ENCODE measurements at regions not wholly inside any gene's neighbourhood (a gene's known extent, or its start where the extent isn't known, plus 50 kb on each side); places are given as distances from the start of the nearest gene placed in this dataset.

DNA sequence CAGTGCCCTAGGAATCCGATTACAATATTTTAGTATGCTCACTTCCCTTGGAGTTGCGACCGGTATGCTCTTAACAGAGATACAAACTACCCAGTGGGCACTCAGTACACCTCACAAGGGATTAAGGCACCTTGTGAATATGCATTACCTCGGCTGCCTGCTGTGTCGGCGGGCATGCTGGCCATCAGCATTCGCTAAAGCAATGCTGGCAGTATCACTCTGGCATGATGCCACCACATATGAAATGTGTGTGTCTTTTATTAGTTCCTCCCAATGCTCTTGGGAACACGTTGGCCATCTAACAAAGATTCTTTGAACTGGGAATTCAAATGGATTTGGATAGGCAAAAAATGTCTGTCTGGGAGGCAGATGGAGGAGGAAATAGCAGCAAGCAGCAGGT is 67.4 kb upstream of the FOXB1 start:
- Histone ChIP-seq H4K20me1 (ENCODE audit: control insufficient read depth, extremely low read depth, insufficient read depth, low read length) (no peaks in the 10 kb centered on the region), H3K27ac (ENCODE audit: insufficient read depth, low read length) (no peak overlapping the region), H3K4me2 (ENCODE audit: extremely low read depth, insufficient read depth, low read length) (no peak overlapping the region), H3K4me1 (ENCODE audit: control insufficient read depth, extremely low read depth, insufficient read depth, low read length) (no peaks in the 10 kb centered on the region), H3K9me3 (ENCODE audit: control insufficient read depth, insufficient read depth, low read depth, low read length) (no peaks in the 10 kb centered on the region), H3K79me2 (ENCODE audit: control insufficient read depth, insufficient read depth, low read length) (no peaks in the 10 kb centered on the region), H3K36me3 (ENCODE audit: control insufficient read depth, insufficient read depth, low read length) (no peaks in the 10 kb centered on the region), H3K4me3 (replicated peaks in 1 of 4; ENCODE audit: control extremely low read depth in 1 of 4, insufficient read depth in 1 of 4, low read depth in 3 of 4, low read length in 4 of 4) (no peak overlapping the region), H2AFZ (ENCODE audit: low read length) (no peak overlapping the region), H3K9ac (ENCODE audit: insufficient read depth, low read length) (no peak overlapping the region), H3K27me3 (ENCODE audit: control insufficient read depth, insufficient read depth, low read length) (no peaks in the 10 kb centered on the region)
- TF ChIP-seq, protein P1, sequence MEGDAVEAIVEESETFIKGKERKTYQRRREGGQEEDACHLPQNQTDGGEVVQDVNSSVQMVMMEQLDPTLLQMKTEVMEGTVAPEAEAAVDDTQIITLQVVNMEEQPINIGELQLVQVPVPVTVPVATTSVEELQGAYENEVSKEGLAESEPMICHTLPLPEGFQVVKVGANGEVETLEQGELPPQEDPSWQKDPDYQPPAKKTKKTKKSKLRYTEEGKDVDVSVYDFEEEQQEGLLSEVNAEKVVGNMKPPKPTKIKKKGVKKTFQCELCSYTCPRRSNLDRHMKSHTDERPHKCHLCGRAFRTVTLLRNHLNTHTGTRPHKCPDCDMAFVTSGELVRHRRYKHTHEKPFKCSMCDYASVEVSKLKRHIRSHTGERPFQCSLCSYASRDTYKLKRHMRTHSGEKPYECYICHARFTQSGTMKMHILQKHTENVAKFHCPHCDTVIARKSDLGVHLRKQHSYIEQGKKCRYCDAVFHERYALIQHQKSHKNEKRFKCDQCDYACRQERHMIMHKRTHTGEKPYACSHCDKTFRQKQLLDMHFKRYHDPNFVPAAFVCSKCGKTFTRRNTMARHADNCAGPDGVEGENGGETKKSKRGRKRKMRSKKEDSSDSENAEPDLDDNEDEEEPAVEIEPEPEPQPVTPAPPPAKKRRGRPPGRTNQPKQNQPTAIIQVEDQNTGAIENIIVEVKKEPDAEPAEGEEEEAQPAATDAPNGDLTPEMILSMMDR (conservative IDR thresholded peaks at IDR 0.05 in 1 of 2, IDR thresholded peaks at IDR 0.05 in 1 of 2; ENCODE audit: low read depth in 1 of 2, low read length in 2 of 2) = no peak
- no peak for TF ChIP-seq EZH2 (IDR thresholded peaks at IDR 0.05; ENCODE audit: low read length, missing control alignments)
- no peak for DNase-seq (ENCODE audit: low read depth in 2 of 2)

DNA sequence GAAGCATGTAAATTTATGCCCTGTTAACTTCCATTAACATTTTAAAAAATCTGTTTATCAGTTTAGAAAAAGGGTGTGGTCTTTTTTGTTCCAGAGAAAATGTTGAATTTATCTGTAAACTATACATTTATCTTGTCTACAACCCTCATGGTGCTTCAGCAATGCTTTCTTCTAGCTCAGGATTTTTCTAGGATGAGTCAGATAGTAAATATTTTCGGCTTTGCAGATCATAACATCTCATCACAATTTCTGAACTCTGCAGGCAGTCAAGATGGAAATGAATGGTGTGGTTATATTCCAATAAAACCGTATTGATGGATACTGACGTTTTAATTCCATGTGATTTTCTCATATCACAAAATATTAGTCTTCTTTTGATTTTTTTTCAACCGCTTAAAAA is 70.5 kb upstream of the FOXB1 start:
- H3K4me2 ChIP-seq (ENCODE audit: extremely low read depth, insufficient read depth, low read length) = no peak overlapping the region

GRCh38 chr15:59931646-59932261 is 72.4 kb upstream of the FOXB1 start:
- H3K4me2 ChIP-seq (ENCODE audit: extremely low read depth, insufficient read depth, low read length) = no peak overlapping the region
- H3K27ac ChIP-seq (ENCODE audit: insufficient read depth, low read length) = no peak overlapping the region
- H3K36me3 ChIP-seq (ENCODE audit: control insufficient read depth, insufficient read depth, low read length) = no peaks in the 10 kb centered on the region
- no peak for DNase-seq (ENCODE audit: low read depth in 2 of 2)
- no peaks in the 10 kb centered on the region for H3K27me3 ChIP-seq (ENCODE audit: control insufficient read depth, insufficient read depth, low read length)
- TF ChIP-seq EZH2 (IDR thresholded peaks at IDR 0.05; ENCODE audit: low read length, missing control alignments) = no peak
- TF ChIP-seq, protein P1 (conservative IDR thresholded peaks at IDR 0.05 in 1 of 2, IDR thresholded peaks at IDR 0.05 in 1 of 2; ENCODE audit: low read depth in 1 of 2, low read length in 2 of 2) = no peak
- no peak overlapping the region for H3K9ac ChIP-seq (ENCODE audit: insufficient read depth, low read length)
- no peak overlapping the region for H3K4me3 ChIP-seq (replicated peaks in 1 of 4; ENCODE audit: control extremely low read depth in 1 of 4, insufficient read depth in 1 of 4, low read depth in 3 of 4, low read length in 4 of 4)
- H3K4me1 ChIP-seq (ENCODE audit: control insufficient read depth, extremely low read depth, insufficient read depth, low read length) = no peaks in the 10 kb centered on the region
- H3K9me3 ChIP-seq (ENCODE audit: control insufficient read depth, insufficient read depth, low read depth, low read length) = no peaks in the 10 kb centered on the region
- no peaks in the 10 kb centered on the region for H4K20me1 ChIP-seq (ENCODE audit: control insufficient read depth, extremely low read depth, insufficient read depth, low read length)
- no peak overlapping the region for H2AFZ ChIP-seq (ENCODE audit: low read length)
- no peaks in the 10 kb centered on the region for H3K79me2 ChIP-seq (ENCODE audit: control insufficient read depth, insufficient read depth, low read length)

More for the DNA sequence above, 70.5 kb upstream of the FOXB1 start:
- no peak overlapping the region for H3K9ac ChIP-seq (ENCODE audit: insufficient read depth, low read length)
- H3K27me3 ChIP-seq (ENCODE audit: control insufficient read depth, insufficient read depth, low read length) = no peaks in the 10 kb centered on the region
- H3K9me3 ChIP-seq (ENCODE audit: control insufficient read depth, insufficient read depth, low read depth, low read length) = no peaks in the 10 kb centered on the region
- H3K4me1 ChIP-seq (ENCODE audit: control insufficient read depth, extremely low read depth, insufficient read depth, low read length) = no peaks in the 10 kb centered on the region
- H2AFZ ChIP-seq (ENCODE audit: low read length) = no peak overlapping the region
- DNase-seq (ENCODE audit: low read depth in 2 of 2) = no peak
- no peaks in the 10 kb centered on the region for H4K20me1 ChIP-seq (ENCODE audit: control insufficient read depth, extremely low read depth, insufficient read depth, low read length)
- no peak overlapping the region for H3K4me3 ChIP-seq (replicated peaks in 1 of 4; ENCODE audit: control extremely low read depth in 1 of 4, insufficient read depth in 1 of 4, low read depth in 3 of 4, low read length in 4 of 4)
- TF ChIP-seq, protein P1 (conservative IDR thresholded peaks at IDR 0.05 in 1 of 2, IDR thresholded peaks at IDR 0.05 in 1 of 2; ENCODE audit: low read depth in 1 of 2, low read length in 2 of 2) = no peak
- TF ChIP-seq EZH2 (IDR thresholded peaks at IDR 0.05; ENCODE audit: low read length, missing control alignments) = no peak
- no peaks in the 10 kb centered on the region for H3K79me2 ChIP-seq (ENCODE audit: control insufficient read depth, insufficient read depth, low read length)
- H3K27ac ChIP-seq (ENCODE audit: insufficient read depth, low read length) = no peak overlapping the region
- H3K36me3 ChIP-seq (ENCODE audit: control insufficient read depth, insufficient read depth, low read length) = no peaks in the 10 kb centered on the region

Measured in fibroblast of lung (primary cell).